Glomerular visceral epithelial cell (primary cell): ENCODE measurements at regions not wholly inside any gene's neighbourhood (a gene's known extent, or its start where the extent isn't known, plus 50 kb on each side); places are given as distances from the start of the nearest gene placed in this dataset.
A peak's percentile ranks its signal among the peaks of the same experiment; 100 is the strongest.
"Not testable (repeated sequence)": the region's sequence is repeated elsewhere in the genome, so short reads cannot be mapped to it uniquely, and the experiment has no call there.

Experiments
- DNase-seq: peaks from one replicate; pipeline ENCODE4 v3.0.0-alpha.2; 2016; ENCODE audit errors: extremely low spot score

DNA sequence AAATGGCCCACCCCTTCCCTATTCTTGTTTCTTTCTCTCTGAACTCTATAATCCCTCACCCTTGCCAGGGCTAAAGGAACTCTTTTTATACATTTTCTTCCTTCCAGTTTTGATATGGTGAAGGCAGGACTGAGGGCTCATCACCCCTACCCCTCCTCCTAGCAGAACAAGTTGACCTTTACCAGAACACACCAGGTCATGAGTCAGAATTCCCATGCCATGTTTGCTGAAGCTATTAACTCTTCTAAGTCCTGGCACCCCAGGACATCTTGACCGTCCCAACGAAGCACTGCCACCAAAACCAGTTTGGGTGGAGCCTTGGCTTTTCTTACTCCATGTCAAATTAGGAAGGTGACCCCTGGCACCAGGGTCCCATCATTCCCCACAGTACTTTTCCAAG is 57.5 kb upstream of the DYNLT3 start:
- no peak for DNase-seq

DNA sequence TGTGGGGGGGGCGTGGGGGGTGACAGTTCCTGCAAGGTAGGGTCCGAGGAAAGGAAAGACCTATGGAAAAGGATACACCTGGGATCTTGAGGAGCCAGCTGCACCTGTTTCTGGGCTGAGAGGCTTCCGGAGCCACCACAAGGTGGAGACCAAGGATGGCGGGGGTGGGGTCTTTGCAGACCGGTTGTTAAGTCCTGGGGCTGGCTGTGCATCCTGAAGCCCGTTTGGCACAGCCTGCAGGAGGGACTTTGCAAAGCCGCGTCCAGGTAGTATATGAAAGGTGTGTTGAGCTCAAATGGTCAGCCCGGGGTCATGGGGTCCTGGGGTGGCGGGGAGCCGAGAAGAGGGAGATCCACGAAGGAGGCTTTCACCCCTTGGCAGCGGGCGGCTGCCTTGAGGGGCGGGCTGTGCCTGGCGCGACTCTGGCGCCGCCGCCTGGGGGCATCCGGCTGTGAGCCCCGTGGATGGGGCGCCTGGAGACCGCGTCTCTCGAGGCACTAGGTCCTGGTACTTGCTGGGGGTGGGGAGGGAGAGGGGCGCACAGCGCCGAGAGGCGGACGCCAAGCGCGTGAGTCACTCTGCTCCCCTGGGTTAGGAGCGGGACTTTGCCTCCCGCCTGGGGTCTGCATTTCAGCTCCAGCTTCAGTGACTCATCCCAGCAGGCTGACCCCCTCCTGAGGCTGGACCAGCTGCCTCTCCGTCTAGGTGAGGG is 58.2 kb upstream of the DYNLT3 start:
- DNase-seq: peak; percentile 42

DNA sequence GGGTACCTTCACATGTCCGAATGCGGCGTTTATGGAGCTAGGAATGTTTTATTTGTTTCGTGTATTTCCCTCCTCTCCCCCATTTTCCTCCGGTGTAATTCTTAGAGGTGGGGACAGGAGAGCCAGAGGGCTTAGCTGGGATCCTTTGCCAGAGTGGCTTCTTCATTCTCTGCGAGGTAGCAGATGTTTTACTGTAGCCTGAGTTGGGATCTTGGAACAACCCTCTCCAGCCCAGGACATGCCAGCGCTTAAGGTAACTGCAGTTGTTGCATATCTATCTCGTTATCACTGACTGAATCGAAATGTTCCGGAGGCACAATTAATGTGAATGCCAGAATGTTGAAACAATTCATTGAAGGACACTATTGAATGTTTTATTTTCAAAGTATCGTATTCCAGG is 59.0 kb upstream of the DYNLT3 start:
- DNase-seq: no peak

DNA sequence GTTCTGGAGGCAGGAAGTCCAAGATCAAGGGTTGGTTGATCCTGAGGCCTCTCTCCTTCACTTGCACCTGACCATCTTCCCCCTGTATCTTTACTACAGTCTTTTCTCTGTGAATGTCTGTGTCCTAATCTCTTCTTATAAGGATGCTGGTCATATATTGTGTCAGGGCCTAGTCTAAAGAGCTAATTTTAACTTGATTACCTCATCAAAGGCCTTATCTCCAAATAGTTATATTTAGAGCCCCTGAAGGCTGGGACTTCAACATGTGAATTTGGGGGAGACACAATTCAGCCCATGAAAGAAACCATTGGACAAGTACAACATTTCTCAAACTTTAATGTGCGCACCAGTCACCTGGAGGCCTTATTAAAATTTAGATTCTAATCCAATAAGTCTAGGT is 62.8 kb upstream of the DYNLT3 start:
- no peak for DNase-seq

DNA sequence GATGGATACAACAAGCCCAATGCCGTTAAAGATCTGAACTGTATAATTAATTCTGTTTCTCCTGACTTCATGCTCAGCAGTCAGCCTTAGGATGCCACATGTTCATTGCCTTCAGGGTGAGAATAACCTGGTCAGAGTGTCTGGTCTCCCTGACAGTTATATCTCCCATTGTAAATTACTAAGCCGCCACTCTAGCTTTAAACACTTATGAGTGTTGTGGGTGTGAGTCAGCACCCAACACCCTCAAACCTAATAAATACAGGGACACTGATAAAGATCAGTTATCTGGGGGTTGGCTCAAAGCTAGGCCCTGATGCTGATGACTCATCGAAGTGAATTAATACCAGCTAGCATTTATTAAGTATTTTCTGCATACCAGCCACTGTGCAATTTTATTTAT is 64.9 kb upstream of the DYNLT3 start:
- DNase-seq: peak; percentile 20

DNA sequence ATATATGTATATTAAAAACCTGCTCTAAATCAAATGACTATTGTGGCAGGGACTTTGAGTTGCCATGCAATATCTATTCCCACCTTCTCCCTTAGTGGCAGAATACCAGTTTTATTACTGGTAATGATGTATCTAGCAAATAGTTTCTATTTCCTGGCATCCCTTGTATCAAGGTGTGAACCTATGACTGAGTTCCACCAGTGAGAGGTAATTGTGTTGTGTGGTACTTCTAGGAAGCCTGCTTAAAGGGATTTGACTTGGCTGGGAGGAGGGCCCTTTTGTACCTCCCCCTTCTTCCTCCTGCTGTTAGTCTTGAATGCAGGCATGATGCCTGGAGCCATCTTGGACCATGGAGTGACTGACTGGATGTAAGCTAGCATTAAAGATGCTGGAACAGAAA is 65.4 kb upstream of the DYNLT3 start:
- no peak for DNase-seq

DNA sequence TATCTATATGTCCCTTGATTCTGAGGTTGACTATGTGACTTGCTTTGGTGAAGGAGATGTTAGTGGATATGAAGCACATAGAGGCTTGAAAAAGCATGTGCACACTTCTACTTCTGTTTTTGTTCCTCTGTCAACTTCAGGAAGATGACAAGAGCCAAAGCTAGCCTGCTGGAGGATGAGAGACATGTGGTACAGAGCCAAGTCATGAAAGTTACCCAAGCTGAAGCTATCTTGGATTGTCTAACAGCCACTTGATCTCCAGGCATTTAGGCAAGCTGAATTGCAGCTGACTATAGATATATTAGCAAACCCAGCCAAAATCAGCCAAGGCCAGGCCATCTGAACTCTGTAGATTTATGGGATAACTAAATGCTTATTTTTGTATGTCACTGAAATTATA is 70.8 kb upstream of the DYNLT3 start:
- no peak for DNase-seq

DNA sequence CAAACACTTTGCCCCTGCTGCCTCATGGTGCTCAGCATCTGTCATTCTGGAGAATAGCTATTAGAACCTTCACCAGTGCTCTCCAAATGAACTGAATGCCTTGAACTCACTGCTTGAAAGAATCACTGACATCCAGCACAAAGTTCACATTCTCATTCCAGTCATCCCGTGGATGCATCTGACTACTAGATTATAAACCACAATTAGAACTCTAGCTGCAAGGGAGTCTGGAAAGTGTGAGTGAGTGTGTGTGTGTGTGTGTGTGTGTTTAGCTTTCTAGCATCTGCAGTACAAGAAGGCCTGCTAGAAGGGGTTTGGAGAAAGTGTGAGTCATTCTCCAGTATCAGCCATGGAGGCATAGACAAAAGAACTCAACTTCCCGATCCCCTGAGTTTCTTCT is 71.3 kb upstream of the DYNLT3 start:
- DNase-seq: no peak

DNA sequence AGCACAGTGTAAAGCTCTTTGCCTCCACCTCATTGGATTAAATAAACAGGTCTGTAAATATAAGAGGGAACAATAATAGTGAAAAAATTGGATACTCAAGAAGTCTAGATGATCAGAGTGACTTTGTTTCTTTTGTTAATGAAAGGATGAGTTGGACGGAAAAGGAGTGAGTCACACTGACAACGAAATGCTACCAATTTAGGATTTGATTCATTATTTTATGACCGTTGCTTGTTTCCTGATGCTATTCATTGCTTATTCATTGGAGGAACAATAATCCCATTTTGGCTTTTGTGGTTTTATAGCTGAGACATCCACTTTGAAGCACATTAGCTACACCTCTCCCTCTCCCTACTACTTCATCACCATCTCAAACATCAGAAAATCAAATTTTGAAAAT is 74.4 kb upstream of the DYNLT3 start:
- no peak for DNase-seq

DNA sequence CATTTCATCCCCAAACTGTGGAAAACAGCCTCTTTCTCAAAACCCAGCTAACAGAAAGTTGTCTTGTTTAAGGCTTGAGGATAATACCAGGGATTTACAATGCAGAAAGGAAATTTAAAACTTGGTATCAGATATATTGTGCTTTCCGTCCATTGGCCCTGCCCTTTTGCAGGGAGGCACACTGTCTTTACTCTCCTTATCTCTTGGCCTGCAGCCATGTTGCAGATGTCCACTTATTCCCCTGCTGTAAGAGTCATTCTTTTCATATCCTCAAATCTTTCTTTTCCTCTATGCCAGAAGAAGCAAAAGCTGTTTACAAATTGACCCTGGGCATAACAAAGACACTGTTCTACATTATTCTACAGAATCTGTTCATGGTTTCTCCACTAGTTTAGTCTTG is 75.6 kb upstream of the DYNLT3 start:
- DNase-seq: no peak

DNA sequence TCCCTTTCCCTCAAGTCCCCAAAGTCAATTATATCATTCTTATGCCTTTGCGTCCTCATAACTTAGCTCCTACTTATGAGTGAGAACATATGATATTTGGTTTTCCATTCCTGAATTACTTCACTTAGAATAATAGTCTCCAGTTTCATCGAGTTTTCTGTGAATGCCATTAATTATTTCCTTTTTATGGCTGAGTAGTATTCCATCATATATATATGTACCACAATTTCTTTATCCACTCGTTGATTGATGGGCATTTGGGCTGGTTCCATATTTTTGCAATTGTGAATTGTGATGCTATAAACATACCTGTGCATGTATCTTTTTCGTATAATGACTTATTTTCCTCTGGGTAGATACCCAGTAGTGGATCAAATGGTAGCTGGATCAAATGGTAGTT is 78.4 kb upstream of the DYNLT3 start:
- DNase-seq: not testable (repeated sequence)

DNA sequence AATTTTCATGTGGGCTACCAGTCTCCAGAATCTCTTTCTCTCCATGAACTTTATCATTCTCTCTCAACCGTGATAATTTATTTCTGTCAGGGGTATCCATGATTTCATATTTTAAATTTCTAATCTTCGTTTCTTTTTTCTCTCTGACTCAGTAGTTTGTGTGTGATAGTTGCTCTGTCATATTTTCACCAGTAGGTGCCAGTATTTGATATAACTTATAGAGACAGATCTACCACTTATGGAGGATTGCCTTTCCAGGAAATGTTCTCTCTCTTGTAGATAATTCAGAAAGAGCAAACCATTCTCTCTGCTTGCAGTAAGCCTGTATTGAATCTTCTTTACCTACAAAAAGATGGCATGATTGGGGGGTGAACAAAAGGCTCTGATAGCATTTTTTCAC is 79.3 kb upstream of the DYNLT3 start:
- peak; percentile 33 for DNase-seq

DNA sequence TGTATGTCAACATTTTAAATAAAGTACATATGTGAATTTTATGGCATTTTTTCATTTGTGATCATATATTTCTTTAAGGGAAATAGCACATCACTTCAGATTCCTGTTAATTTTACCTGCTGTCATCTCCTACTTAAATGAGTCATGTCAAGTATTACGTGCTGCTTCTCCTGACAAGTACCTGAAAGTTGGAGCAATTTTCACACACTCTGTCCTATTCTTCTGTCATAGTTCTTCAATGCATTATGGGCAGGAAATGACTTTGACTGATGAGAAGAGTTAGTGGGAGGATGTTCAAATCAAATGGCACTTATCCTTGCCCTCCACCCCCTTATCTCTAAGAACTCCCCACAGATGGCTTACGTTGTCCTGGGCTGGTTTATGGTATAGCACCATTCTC is 64.2 kb upstream of the SYTL5 start:
- no peak for DNase-seq

DNA sequence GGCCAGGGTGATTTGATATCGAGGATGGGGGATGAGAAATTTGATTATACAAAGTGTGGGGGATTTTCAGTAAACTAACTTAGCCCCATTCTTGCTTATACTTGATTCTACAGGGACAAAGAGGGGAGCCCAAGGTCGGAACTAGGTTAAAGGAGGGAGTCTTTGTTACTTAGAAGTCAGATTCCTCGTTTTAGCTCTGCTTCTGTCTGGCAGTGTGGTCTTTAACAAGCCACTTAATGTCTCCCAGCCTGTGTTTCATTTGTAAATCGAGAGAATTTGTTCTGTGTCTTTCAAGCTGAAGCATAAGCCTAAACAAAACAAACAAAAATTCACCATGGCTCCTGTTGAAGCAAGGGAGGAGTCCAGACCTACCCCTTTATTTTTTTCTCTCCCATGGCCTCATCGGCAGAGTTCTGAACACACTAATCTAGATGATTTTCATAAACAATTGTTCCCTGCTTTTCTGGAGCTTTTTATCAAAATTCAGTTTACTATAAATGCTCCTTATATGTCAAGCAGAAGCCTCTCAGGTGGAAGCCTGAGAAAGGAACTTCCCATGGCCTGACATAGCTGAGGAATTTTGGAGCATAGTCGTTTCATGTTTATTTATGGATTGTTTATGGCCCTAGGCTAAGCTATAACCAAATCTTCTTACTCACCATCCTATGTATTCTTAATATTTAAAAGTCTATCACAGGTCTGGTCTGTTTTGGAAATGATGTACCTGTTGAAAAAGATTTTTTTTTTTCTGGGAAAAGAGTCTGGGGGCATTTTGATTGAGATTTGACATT is 62.6 kb upstream of the SYTL5 start:
- DNase-seq: no peak

DNA sequence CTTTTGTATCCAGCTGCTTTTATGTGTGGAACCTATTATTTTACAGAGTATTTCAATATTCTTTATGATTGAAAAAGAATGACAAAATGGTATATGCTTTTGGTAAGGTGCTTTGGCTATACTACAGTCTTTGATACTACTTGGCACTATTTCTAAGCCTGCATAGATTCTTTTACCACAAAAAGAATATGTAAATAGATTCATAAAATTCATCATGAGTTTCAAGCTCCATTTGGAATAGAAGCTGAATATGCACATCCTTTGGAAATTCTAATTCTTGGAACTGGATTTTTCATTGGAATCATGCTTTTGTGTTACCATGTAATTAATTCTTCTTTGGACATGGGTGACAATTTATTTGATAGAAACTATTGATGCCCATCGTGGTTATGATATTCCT is 60.2 kb upstream of the SYTL5 start:
- DNase-seq: no peak

DNA sequence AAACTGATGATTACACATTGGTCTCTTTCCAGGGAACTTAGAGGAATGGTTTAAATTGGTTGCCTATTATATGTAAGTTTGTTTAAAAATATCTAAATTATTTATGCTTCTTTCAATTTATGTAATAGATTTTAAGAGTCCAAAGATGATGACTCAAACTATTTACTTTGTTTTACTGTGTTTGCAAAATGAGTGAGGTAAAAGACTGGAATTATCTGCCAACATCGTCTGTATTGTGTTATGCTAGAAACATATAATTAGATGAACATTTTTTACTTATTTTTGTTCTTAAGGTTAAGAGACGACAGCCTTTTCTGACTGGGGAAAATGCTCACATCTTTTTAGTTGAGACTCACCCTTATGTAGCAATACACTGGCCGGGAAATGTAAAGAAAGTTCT is 51.1 kb upstream of the SYTL5 start:
- no peak for DNase-seq

DNA sequence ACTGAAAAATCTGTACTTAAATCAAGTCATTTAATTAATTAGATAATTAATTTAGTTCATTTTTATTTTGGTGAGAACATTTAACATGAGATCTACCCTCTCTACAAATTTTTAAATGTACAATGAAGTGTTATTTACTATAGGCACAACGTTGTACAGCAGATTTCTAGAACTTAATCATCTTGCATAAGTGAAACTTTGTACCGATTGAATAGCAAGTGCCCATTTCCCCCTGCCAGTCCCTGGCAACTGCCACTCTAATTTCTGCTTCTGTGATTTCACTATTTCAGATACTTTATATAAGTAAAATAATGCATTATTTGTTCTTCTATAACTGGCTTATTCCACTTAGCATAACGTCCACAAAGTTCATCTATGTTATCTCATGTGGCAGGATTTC is 50.1 kb upstream of the SYTL5 start:
- no peak for DNase-seq
